ENCODE measurements at regions not wholly inside any gene's neighbourhood (a gene's known extent, or its start where the extent isn't known, plus 50 kb on each side); places are given as distances from the start of the nearest gene placed in this dataset.
"Not testable (repeated sequence)": the region's sequence is repeated elsewhere in the genome, so short reads cannot be mapped to it uniquely, and the experiment has no call there.

DNA sequence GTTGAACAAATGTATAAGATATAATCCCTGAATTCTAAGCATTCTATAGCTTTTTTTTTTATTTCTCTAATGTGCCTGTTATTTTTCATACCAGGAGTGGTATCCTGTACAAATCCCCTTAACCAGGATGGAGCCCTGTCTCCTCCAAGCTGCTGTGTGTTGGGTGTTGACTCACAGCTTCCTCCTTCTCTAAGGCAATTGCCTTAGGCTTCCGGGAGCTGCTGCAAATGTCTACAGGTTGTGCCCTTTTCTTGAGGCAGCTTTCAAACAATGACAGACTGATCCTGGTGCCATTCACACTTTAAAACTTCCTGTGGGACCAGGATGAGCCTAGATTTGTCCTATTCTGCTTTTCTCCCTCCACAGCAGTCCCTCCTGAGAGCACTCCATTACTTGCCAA is 173.2 kb downstream of the BTBD3 start:
- ATAC-seq (replicated peaks), result no peak

DNA sequence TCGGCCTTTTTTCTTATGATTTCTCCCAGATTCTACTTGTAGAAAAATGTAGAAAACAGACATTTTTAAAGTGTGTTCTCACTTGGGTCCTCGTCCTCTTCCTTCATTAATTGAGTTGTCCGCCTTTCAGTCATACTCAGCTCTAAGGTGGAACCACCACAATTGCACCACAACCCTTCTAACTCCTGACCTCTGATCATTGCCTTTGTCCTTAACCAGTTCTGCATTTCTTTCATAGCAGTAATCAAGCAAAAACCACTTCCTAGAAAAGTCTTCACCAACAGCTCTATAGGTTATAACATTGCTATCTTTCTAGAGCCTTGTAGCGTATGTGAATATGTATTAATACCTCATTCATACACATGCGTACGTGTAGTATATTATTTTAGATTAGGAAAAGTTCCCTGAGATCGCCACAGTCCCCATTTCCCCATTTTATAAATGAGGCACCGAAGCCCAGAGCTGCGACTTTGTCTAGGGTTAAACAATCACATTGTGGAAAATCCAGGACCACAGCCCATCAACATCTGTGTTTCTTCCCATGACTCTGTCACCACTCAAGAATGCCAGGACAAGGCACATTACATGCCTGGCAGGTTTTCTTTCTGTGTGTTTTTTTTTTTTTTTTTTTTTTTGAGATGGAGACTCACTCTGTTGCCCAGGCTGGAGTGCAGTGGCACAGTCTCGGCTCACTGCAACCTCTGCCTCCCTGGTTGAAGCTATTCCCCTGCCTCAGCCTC is 175.5 kb downstream of the BTBD3 start:
- H3K9me3 Mint-ChIP-seq, result peaks cover 9 to 10% of the 10 kb centered on the region in 2 donors
- no peak overlapping the region for H3K27ac Mint-ChIP-seq
- DNase-seq (no peak), ATAC-seq (replicated peaks) (no peak)
- no peaks in the 10 kb centered on the region for H3K27me3 Mint-ChIP-seq
- H3K36me3 Mint-ChIP-seq (ENCODE audit: insufficient read depth), result no peaks in the 10 kb centered on the region
- H3K4me1 Mint-ChIP-seq (ENCODE audit: low read depth in 2 of 2), result no peaks in the 10 kb centered on the region
- H3K4me3 Mint-ChIP-seq, result no peak overlapping the region

More for the DNA sequence above, 173.2 kb downstream of the BTBD3 start:
- Mint-ChIP-seq H3K36me3 (ENCODE audit: insufficient read depth) (no peaks in the 10 kb centered on the region), H3K27ac (no peak overlapping the region), H3K4me3 (no peak overlapping the region), H3K9me3 (peaks cover 7 to 10% of the 10 kb centered on the region in 2 donors), H3K27me3 (no peaks in the 10 kb centered on the region), H3K4me1 (ENCODE audit: low read depth in 2 of 2) (no peaks in the 10 kb centered on the region)
- no peak for DNase-seq

DNA sequence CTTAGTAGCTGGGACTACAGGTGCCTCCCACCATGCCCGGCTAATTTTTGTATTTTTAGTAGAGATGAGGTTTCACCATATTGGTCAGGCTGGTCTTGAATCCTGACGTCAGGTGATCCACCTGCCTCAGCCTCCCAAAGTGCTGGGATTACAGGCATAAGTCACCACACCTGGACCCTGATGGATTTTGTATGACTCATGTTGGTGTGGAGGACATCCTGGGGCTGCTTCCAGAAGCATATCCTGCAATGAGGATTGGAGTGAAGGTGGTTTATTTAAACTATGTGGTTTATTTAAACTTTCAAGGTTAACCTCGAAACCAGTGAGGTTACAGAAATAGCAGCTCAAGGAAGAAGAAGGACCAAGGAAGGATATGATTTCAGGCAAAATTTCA is 176.1 kb downstream of the BTBD3 start:
- H3K27me3 Mint-ChIP-seq; ATAC-seq (replicated peaks); DNase-seq; H3K4me3 Mint-ChIP-seq; H3K36me3 Mint-ChIP-seq (ENCODE audit: insufficient read depth); H3K27ac Mint-ChIP-seq; H3K4me1 Mint-ChIP-seq (ENCODE audit: low read depth in 2 of 2): not testable (repeated sequence)
- peaks cover 5 to 12% of the 10 kb centered on the region in 2 donors for H3K9me3 Mint-ChIP-seq

DNA sequence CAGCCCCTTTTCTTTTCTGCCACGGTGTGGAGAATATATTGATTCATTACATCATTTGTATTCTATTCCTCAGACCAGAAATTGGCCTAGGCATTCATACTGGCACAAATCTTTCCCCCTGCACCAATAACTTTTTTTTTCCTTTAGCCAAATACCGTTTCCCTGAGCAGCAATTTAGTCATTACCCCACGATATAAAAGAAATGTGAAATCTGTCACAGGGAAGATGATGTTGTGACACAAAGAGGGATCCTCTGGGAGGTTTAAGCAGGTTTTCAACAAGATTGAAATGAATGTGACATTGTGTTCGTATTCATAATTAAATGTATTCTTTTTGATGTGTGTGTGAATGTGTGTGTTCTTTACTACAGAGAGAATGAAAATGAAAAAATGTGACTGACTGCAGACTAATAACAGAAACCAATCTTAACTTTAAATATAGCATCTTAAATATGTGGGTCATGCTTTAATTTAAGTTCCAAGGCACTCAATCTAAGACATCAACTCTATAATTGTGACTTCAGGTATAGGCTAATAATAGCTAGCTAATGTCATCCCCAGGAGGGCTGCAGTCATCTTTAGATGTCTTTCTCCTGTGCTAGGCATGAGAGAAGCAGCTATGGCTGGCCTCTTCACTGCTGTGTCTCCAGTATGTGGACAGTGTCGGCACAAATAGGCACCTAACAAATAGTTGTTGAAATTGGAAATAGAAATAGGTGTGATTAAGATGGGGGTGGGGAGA is 177.7 kb downstream of the BTBD3 start:
- H3K36me3 Mint-ChIP-seq (ENCODE audit: insufficient read depth), result no peaks in the 10 kb centered on the region
- no peaks in the 10 kb centered on the region for H3K4me1 Mint-ChIP-seq (ENCODE audit: low read depth in 2 of 2)
- H3K9me3 Mint-ChIP-seq, result peaks cover 5 to 22% of the 10 kb centered on the region in 2 donors
- H3K4me3 Mint-ChIP-seq, result no peak overlapping the region
- DNase-seq, result no peak
- ATAC-seq (replicated peaks), result no peak
- no peaks in the 10 kb centered on the region for H3K27me3 Mint-ChIP-seq
- H3K27ac Mint-ChIP-seq, result no peak overlapping the region

DNA sequence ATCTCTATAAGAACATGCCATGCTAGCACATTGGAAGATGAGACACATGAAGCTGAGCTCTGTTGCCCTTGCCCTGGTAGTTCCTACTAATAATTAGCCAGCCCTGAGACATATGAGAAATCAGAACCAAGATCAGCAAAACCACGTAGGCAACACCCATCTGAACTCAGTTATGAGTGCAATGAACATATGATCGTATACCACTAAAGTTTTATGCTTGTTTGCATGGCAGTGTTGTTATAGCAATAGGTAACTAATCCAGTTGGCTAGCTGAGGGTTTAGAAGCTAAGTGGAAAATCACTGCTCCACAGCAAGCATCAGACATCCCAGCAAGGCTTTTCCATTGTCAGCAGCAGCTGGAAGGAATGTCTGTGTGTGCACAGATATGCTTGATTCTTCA is 180.7 kb downstream of the BTBD3 start:
- no peak for ATAC-seq (replicated peaks)
- H3K36me3 Mint-ChIP-seq (ENCODE audit: insufficient read depth), result no peaks in the 10 kb centered on the region
- no peaks in the 10 kb centered on the region for H3K4me1 Mint-ChIP-seq (ENCODE audit: low read depth in 2 of 2)

DNA sequence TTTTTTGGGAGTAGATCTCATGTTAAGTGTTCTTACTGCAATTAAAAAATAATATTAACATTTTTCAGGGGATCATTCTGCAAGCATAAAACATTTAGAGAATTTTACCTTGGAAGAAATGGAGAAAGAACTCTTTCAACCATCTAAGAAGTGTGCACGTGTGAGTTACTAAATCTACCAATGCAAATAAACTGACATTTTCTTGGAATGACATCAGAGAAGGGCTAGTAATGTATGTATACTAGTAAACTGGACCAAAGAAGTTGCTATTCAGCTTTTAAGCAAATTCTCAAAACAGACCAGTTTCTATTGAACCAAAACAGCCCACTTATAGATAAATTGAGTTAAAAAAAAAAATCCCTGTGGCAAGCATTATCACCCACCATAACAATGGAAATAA is 191.2 kb downstream of the BTBD3 start:
- H3K27me3 Mint-ChIP-seq, result no peaks in the 10 kb centered on the region
- DNase-seq, result no peak
- H3K9me3 Mint-ChIP-seq, result peaks cover 9 to 30% of the 10 kb centered on the region in 2 donors
- H3K4me3 Mint-ChIP-seq, result no peak overlapping the region
- no peak overlapping the region for H3K27ac Mint-ChIP-seq
- H3K4me1 Mint-ChIP-seq (ENCODE audit: low read depth in 2 of 2), result no peaks in the 10 kb centered on the region
- ATAC-seq (replicated peaks), result no peak
- no peaks in the 10 kb centered on the region for H3K36me3 Mint-ChIP-seq (ENCODE audit: insufficient read depth)

More for the DNA sequence above, 180.7 kb downstream of the BTBD3 start:
- DNase-seq, result no peak
- H3K4me3 Mint-ChIP-seq, result no peak overlapping the region
- no peaks in the 10 kb centered on the region for H3K27me3 Mint-ChIP-seq
- H3K9me3 Mint-ChIP-seq, result peaks cover 12 to 13% of the 10 kb centered on the region in 2 donors
- no peak overlapping the region for H3K27ac Mint-ChIP-seq

DNA sequence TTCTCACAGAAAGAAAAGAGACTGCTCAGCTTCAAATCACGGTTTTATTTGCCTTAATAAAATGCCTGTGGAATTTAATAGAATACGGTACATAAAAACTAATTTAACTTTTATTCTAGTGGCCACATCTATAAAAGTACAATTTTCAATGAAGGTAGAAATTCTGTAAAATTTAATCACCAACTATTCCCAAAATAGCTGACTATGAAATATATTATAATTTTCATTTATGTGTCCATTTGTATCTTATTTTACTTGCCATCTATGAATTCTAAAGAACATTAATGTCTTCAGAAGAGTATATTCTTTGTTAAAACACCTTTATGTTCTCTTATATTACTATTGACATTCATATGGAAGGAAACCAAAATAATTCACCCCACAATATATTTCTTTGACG is 192.6 kb downstream of the BTBD3 start:
- ATAC-seq (replicated peaks) (no peak), DNase-seq (no peak)
- Mint-ChIP-seq H3K27me3 (no peaks in the 10 kb centered on the region), H3K4me3 (no peak overlapping the region), H3K4me1 (ENCODE audit: low read depth in 2 of 2) (no peaks in the 10 kb centered on the region), H3K9me3 (peaks cover 10 to 41% of the 10 kb centered on the region in 2 donors), H3K36me3 (ENCODE audit: insufficient read depth) (no peaks in the 10 kb centered on the region), H3K27ac (no peak overlapping the region)

DNA sequence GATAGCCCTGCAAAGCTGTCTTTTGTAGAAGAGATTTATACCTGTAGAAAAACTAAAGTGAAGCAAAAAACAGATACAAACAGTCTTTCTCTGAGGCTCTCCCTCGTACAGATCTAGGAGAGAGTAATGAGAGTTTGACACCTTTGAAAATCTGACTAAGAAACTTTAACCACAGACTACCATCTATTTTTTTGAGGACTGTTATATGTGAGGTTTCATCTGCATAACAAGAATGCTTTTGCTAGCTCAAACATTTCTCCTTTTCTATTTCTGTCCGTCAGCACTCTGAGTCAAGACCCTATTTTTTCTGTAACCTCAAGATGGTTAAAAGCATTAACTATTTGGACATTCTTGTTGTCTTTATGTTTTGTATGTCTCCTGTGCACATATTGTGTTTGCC is 193.0 kb downstream of the BTBD3 start:
- Mint-ChIP-seq H3K4me3 (no peak overlapping the region), H3K27ac (no peak overlapping the region), H3K9me3 (peaks cover 10 to 43% of the 10 kb centered on the region in 2 donors), H3K27me3 (no peaks in the 10 kb centered on the region), H3K4me1 (ENCODE audit: low read depth in 2 of 2) (no peaks in the 10 kb centered on the region), H3K36me3 (ENCODE audit: insufficient read depth) (no peaks in the 10 kb centered on the region)
- DNase-seq, result no peak
- no peak for ATAC-seq (replicated peaks)

DNA sequence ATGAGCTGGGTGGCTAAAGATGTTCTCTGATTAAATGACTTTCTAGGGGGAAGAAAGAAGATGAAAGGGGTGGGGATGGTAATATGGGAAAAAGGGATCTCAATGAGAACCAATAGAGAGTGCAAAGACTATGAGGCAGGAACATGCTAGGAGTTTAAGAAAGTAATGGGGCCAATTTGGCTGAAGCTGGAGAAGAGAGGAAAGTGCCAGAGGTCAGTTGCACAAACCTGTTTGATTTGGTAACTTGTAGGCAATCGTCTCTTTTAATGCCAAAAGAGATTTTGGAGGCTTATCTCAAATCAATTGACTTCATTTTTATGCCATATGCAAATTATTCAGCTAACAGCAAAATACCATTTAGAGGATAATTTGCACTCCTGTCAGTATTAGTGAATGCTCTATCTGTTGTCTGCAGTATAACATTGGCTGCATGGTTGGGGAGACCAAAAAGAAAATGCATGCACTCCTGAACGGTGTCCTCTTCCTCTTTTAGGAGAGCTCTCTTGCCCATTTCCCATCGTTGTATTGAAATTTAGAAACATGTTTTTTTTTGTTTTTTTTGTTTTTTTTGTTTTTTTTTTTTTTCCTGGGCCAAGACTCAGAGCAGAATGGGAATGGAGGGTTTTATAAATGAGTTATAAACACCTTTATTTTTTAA is 193.9 kb downstream of the BTBD3 start:
- ATAC-seq (replicated peaks), result no peak
- no peaks in the 10 kb centered on the region for H3K36me3 Mint-ChIP-seq (ENCODE audit: insufficient read depth)
- H3K27ac Mint-ChIP-seq, result no peak overlapping the region
- H3K9me3 Mint-ChIP-seq, result peaks cover 10 to 38% of the 10 kb centered on the region in 2 donors
- no peak for DNase-seq
- H3K4me1 Mint-ChIP-seq (ENCODE audit: low read depth in 2 of 2), result no peaks in the 10 kb centered on the region
- H3K27me3 Mint-ChIP-seq, result no peaks in the 10 kb centered on the region
- no peak overlapping the region for H3K4me3 Mint-ChIP-seq

DNA sequence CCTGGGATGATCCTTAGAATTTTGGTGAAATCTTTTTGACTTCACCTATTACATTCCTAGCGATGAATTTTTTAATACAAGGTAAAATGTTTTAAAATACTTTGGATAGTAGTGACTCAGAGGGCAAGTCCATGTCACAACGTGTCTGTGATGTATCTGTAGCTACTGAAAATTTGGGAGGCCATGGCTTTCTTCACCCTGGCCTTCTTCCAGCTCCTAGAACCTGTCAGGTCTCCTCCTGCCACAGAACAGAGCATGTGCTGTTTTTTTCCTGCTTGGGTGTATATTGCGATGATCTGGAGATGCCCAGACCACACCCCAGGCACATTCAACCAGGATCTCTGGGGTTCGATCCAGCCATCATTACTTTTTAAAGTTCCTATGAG is 194.4 kb downstream of the BTBD3 start:
- DNase-seq (no peak), ATAC-seq (replicated peaks) (no peak)
- peaks cover 10 to 33% of the 10 kb centered on the region in 2 donors for H3K9me3 Mint-ChIP-seq
- H3K4me1 Mint-ChIP-seq (ENCODE audit: low read depth in 2 of 2), result no peaks in the 10 kb centered on the region
- H3K36me3 Mint-ChIP-seq (ENCODE audit: insufficient read depth), result no peaks in the 10 kb centered on the region
- no peaks in the 10 kb centered on the region for H3K27me3 Mint-ChIP-seq
- H3K4me3 Mint-ChIP-seq, result no peak overlapping the region
- no peak overlapping the region for H3K27ac Mint-ChIP-seq

DNA sequence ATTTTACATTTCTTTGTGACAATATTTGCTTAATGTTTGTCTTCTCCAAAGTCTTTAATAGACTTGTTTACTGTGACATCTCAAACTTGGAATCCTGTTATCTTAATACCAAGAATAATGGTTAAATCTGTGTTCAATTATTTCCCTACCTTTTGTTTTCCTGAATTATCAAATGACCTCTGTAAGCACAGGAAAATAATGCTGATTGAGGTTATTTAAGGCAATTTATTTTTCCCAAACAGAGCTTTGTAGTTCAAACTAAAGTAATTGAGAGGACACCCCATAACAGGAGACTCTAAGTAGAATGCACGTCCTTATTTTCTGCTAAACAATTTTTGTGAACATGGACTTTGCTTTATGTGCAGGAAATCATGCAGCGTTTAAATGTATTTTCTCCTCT is 195.0 kb downstream of the BTBD3 start:
- H3K27me3 Mint-ChIP-seq, result no peaks in the 10 kb centered on the region
- no peaks in the 10 kb centered on the region for H3K36me3 Mint-ChIP-seq (ENCODE audit: insufficient read depth)
- no peak overlapping the region for H3K4me3 Mint-ChIP-seq
- H3K9me3 Mint-ChIP-seq, result peaks cover 10 to 27% of the 10 kb centered on the region in 2 donors
- H3K27ac Mint-ChIP-seq, result no peak overlapping the region
- DNase-seq, result no peak
- no peaks in the 10 kb centered on the region for H3K4me1 Mint-ChIP-seq (ENCODE audit: low read depth in 2 of 2)
- ATAC-seq (replicated peaks), result no peak

DNA sequence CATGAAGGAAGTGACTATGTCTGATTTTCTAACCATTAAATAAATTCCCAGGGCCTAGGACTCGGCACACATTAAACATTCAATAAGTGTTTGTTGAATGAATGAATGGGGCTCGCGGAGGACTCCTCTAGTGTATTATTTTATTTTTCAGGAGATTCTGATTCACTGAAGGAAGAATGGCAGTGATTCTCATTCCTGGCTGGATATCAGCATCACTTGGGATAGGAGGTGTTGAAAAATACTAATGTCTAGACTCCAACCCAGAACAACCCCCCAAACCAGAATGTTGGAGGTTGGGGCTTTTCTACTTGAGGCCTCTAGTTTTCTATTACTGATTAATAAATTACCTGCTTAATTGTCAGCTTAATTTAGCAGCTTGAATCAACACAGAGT is 195.4 kb downstream of the BTBD3 start:
- H3K27ac Mint-ChIP-seq, result no peak overlapping the region
- no peak overlapping the region for H3K4me3 Mint-ChIP-seq
- H3K4me1 Mint-ChIP-seq (ENCODE audit: low read depth in 2 of 2), result no peaks in the 10 kb centered on the region
- H3K27me3 Mint-ChIP-seq, result no peaks in the 10 kb centered on the region
- ATAC-seq (replicated peaks), result no peak
- no peaks in the 10 kb centered on the region for H3K36me3 Mint-ChIP-seq (ENCODE audit: insufficient read depth)
- H3K9me3 Mint-ChIP-seq, result peaks cover 12 to 27% of the 10 kb centered on the region in 2 donors
- DNase-seq, result no peak

DNA sequence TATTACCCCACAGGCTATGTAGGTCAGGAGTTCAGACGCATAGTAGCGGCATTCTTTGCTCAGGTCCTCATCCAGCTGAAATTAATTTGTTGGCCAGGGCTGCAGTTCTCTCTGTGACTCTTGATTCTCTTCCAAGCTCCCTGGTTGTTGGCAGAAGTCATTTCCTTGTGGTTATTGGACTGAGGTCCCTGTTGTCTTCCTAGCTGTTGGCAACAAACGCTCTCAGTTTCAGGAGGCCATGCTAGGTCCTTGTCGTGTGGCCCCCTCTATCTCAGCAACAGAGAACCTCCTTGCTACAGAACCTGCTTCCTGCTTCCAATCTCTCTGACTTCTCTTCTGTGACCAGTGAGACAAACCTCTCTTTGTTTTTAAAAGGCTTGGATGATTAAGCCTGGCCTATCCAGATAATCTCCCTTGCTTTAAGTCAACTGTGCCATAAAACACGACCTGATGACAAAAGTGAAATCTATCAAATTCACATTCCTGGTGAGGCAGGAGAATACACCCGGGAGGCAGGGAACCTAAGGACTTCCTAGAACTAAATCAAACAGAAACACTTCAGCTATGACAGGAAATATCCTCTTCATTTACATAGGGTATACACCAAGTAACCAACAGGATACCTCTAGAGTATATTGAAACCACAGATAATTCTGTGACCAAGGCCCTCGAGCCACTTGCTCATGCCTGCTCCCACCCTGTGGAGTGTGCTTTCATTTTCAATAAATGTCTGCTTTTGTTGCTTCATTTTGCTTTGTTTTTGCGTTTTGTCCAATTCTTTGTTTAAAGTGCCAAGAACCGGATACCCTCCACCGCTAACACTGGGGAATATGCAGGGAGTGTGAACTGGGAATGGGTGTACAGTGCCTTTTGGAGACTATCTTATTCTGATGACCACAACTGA is 196.0 kb downstream of the BTBD3 start:
- Mint-ChIP-seq H3K27ac (no peak overlapping the region), H3K9me3 (peaks cover 13 to 27% of the 10 kb centered on the region in 2 donors), H3K4me3 (no peak overlapping the region), H3K27me3 (no peaks in the 10 kb centered on the region), H3K4me1 (ENCODE audit: low read depth in 2 of 2) (no peaks in the 10 kb centered on the region), H3K36me3 (ENCODE audit: insufficient read depth) (no peaks in the 10 kb centered on the region)
- DNase-seq, result no peak
- no peak for ATAC-seq (replicated peaks)
